Heart left ventricle (tissue), 13 donors: ENCODE measurements at regions not wholly inside any gene's neighbourhood (a gene's known extent, or its start where the extent isn't known, plus 50 kb on each side); places are given as distances from the start of the nearest gene placed in this dataset.

Experiments
- CTCF ChIP-seq, 12 donors: fragments of 200-600 bp; sonication (generic) in 4 of 12; IDR thresholded peaks; one replicate each; pipeline versions ENCODE4 v1.5.0 to v1.8.0; 2018 to 2022; ENCODE audit warnings: antibody characterized with exemption in 12 of 12, mild to moderate bottlenecking in 5 of 12
- POLR2A ChIP-seq, 2 donors: fragments of 450-650 bp; IDR thresholded peaks; one replicate each; pipeline ENCODE4 v1.6.1; 2017; ENCODE audit warnings: antibody characterized with exemption in 2 of 2, mild to moderate bottlenecking in 2 of 2, moderate library complexity in 2 of 2
- donor health status: ischemic (EF 13 %, LVEDD 7.1; RV severe dilation, severe dysfunction).
- donor health status: DM: no; HTN: yes; CAD: no.
- donor health status: DM: no; HTN: no; CAD: no.
- donor health status: ischemic (EF 25% LVEDD 6.9; RV normal size, moderate dysfunction).
- donor health status: ischemic (EF 25% LVEDD 5.7; RV mildly dilated, moderate dysfunction).
- donor health status: ischemic (EF 35%, LVEDD 5.7; RV mildly dilated, moderate dysfunction).
- donor health status: nonischemic (EF 11% LVEDD 7.7; RV severe dilation, severe dysfunction).
- donor health status: DM: yes; HTN: yes; CAD: no.
- donor health status: PGD.
- donor health status: ischemic (EF 29% LVEDD 5.4; RV normal size, mild dysfunction).
- donor health status: nonischemic (EF 23%, LVEDD 6.1; RV moderate dilation, normal function).

DNA sequence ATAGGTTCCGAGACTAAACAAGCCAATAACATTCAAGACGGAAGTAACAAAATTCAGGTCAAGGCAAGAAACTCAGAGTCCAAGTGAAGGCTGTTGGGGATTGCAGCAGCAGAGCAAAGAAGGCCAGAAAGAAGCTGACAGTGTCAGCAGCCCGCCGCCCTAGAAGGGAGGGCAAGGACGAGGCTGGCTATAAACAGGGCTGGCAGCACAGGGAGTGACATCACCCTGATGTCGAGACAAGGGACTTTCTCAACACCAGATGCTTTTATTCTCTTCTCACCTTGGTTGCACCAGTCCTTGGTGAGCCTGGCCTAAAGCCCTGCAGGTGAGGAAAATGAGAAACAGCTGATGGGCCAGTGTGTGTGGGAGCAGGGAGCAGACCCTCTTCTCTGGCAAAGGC lies 687.7 kb upstream of the NRP1 start:
- no peak for TF ChIP-seq CTCF (IDR thresholded peaks at IDR 0.05)
- no peak for TF ChIP-seq POLR2A (IDR thresholded peaks at IDR 0.05)
